ENCODE measurements at regions not wholly inside any gene's neighbourhood (a gene's known extent, or its start where the extent isn't known, plus 50 kb on each side); places are given as distances from the start of the nearest gene placed in this dataset.

DNA sequence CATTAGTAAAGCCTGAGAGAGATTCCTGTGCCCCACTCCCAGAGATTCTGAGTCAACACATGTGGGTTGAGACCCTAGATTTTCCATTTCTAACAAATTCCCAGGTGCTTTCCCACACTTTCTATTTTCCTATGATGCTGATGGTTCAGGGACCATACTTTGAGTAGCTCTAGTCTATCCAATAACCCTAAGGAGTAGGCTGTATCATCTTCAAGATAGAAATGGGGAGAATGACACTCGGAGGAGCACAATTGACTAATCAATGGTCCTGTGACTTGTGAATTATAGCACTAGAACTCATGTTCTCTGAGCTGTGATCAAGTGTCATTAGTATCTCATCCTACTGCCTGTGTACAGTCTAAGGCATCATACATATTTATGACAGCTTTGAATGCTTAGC, 232.9 kb upstream of the B3GALT2 start:
- Histone ChIP-seq H3K36me3 (ENCODE audit: low read depth) (no peaks in the 10 kb centered on the region), H3K27me3 (ENCODE audit: insufficient read depth, low read depth) (no peaks in the 10 kb centered on the region), H3K9me3 (ENCODE audit: insufficient read depth, low read depth) (no peaks in the 10 kb centered on the region), H3K4me2 (no peak overlapping the region), H4K20me1 (ENCODE audit: insufficient read depth) (no peaks in the 10 kb centered on the region), H3F3A (ENCODE audit: insufficient read depth, low read depth) (no peaks in the 10 kb centered on the region), H2AFZ (no peak overlapping the region), H3K79me2 (ENCODE audit: low read depth) (no peaks in the 10 kb centered on the region), H3K9me2 (ENCODE audit: insufficient read depth) (no peaks in the 10 kb centered on the region), H3K4me1 (replicated peaks; ENCODE audit: insufficient read depth) (no peaks in the 10 kb centered on the region), H3K27ac (no peak overlapping the region), H3K4me3 (no peak overlapping the region)
- ChIA-PET POLR2A (ENCODE audit: unreplicated experiment) (no interaction called here), CTCF (no interaction called here)
- TF ChIP-seq, protein P1, sequence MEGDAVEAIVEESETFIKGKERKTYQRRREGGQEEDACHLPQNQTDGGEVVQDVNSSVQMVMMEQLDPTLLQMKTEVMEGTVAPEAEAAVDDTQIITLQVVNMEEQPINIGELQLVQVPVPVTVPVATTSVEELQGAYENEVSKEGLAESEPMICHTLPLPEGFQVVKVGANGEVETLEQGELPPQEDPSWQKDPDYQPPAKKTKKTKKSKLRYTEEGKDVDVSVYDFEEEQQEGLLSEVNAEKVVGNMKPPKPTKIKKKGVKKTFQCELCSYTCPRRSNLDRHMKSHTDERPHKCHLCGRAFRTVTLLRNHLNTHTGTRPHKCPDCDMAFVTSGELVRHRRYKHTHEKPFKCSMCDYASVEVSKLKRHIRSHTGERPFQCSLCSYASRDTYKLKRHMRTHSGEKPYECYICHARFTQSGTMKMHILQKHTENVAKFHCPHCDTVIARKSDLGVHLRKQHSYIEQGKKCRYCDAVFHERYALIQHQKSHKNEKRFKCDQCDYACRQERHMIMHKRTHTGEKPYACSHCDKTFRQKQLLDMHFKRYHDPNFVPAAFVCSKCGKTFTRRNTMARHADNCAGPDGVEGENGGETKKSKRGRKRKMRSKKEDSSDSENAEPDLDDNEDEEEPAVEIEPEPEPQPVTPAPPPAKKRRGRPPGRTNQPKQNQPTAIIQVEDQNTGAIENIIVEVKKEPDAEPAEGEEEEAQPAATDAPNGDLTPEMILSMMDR (conservative IDR thresholded peaks at IDR 0.05) = no peak
- TF ChIP-seq EZH2 (IDR thresholded peaks at IDR 0.05; ENCODE audit: low read depth) = no peak
- DNase-seq = no peak
- no TSS peak for BruUV-seq (replicated peaks)
- intact Hi-C loops (cut with micrococcal nuclease; ENCODE audit: unreplicated experiment) = no loop called here

DNA sequence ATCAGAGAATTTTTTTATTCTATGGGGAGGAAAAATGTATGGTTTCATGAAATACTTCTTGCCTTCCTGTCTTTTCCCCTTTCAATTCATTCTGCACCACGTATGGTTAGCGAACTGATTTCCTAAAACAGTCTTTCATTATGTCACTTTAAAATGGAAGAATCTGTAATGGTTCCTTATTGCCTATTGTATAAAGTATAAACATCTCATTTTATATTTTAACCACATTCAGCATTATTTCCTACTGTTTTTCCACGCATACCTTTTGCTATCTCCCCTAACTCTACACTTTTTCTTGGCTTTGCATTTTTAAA, 232.3 kb upstream of the B3GALT2 start:
- no peak for TF ChIP-seq EZH2 (IDR thresholded peaks at IDR 0.05; ENCODE audit: low read depth)
- TF ChIP-seq, protein P1 (conservative IDR thresholded peaks at IDR 0.05) = no peak
- Histone ChIP-seq H3K9me3 (ENCODE audit: insufficient read depth, low read depth) (no peaks in the 10 kb centered on the region), H3K4me1 (replicated peaks; ENCODE audit: insufficient read depth) (no peaks in the 10 kb centered on the region), H3K79me2 (ENCODE audit: low read depth) (no peaks in the 10 kb centered on the region), H3K4me3 (peak overlapping the region; percentile 20; the same call in 1 of the 2 replicates), H3K27me3 (ENCODE audit: insufficient read depth, low read depth) (no peaks in the 10 kb centered on the region), H4K20me1 (ENCODE audit: insufficient read depth) (no peaks in the 10 kb centered on the region), H3F3A (ENCODE audit: insufficient read depth, low read depth) (no peaks in the 10 kb centered on the region), H3K9me2 (ENCODE audit: insufficient read depth) (no peaks in the 10 kb centered on the region), H2AFZ (no peak overlapping the region), H3K36me3 (ENCODE audit: low read depth) (no peaks in the 10 kb centered on the region), H3K27ac (no peak overlapping the region), H3K4me2 (peak overlapping the region; percentile 68)
- POLR2A ChIA-PET (ENCODE audit: unreplicated experiment) = no interaction called here
- BruUV-seq (replicated peaks) = no TSS peak
- CTCF ChIA-PET = no interaction called here
- intact Hi-C loops (cut with micrococcal nuclease; ENCODE audit: unreplicated experiment) = no loop called here
- DNase-seq = no peak

GRCh38 chr1:193417945-193418744, 231.7 kb upstream of the B3GALT2 start:
- no peak for DNase-seq
- Histone ChIP-seq H3K27ac (no peak overlapping the region), H3F3A (ENCODE audit: insufficient read depth, low read depth) (no peaks in the 10 kb centered on the region)

More at GRCh38 chr1:193417945-193418744, 231.7 kb upstream of the B3GALT2 start:
- no peaks in the 10 kb centered on the region for H3K4me1 ChIP-seq (replicated peaks; ENCODE audit: insufficient read depth)
- BruUV-seq (replicated peaks) = no TSS peak
- H4K20me1 ChIP-seq (ENCODE audit: insufficient read depth) = no peaks in the 10 kb centered on the region
- peak overlapping the region; percentile 68 for H3K4me2 ChIP-seq
- ChIA-PET POLR2A (ENCODE audit: unreplicated experiment) (no interaction called here), CTCF (interaction anchor here (0.5 to 0.6 kb wide), 2 partner anchors 320 to 944 kb away, joined by 3 to 12 read pairs; no protein-coding TSS in a partner anchor)
- intact Hi-C loops (cut with micrococcal nuclease; ENCODE audit: unreplicated experiment) = no loop called here
- no peaks in the 10 kb centered on the region for H3K9me3 ChIP-seq (ENCODE audit: insufficient read depth, low read depth)
- H3K9me2 ChIP-seq (ENCODE audit: insufficient read depth) = no peaks in the 10 kb centered on the region
- H3K4me3 ChIP-seq = peak overlapping the region; percentile 20; the same call in 1 of the 2 replicates
- no peaks in the 10 kb centered on the region for H3K27me3 ChIP-seq (ENCODE audit: insufficient read depth, low read depth)
- H3K36me3 ChIP-seq (ENCODE audit: low read depth) = no peaks in the 10 kb centered on the region
- no peaks in the 10 kb centered on the region for H3K79me2 ChIP-seq (ENCODE audit: low read depth)
- peak overlapping the region; percentile 61; the same call in 1 of the 2 replicates for H2AFZ ChIP-seq
- no peak for TF ChIP-seq EZH2 (IDR thresholded peaks at IDR 0.05; ENCODE audit: low read depth)
- TF ChIP-seq, protein P1 (conservative IDR thresholded peaks at IDR 0.05) = no peak

Measured in PC-9 (cell line).